ENCODE measurements at regions not wholly inside any gene's neighbourhood (a gene's known extent, or its start where the extent isn't known, plus 50 kb on each side); places are given as distances from the start of the nearest gene placed in this dataset.

- TF ChIP-seq HMGXB4 (CRISPR knock-in tag; IDR thresholded peaks at IDR 0.05) = no peak
- no peak for TF ChIP-seq ZNF532 (CRISPR knock-in tag; IDR thresholded peaks at IDR 0.05; ENCODE audit: borderline replicate concordance)
Observed at GRCh38 chr5:112546946-112547592, 128.0 kb upstream of the EPB41L4A start (continued).

GRCh38 chr5:112548246-112548881 is 129.3 kb upstream of the EPB41L4A start:
- peaks cover 8% of the 10 kb centered on the region for H3K9me3 Mint-ChIP-seq
- POLR2A ChIA-PET = no interaction called here
- no peak overlapping the region for H3K4me3 Mint-ChIP-seq
- no peaks in the 10 kb centered on the region for H3K36me3 Mint-ChIP-seq
- H3K27me3 Mint-ChIP-seq (ENCODE audit: low read depth) = no peaks in the 10 kb centered on the region
- 0 out of 2 replicates have a peak, but pooled peaks cover 3% of the 10 kb centered on the region for H3K4me1 Mint-ChIP-seq
- CTCF ChIA-PET = interaction anchor here (0.9 to 1.5 kb wide), 2 partner anchors 56 to 128 kb away, joined by 3 read pairs; no protein-coding TSS in a partner anchor
- no peak overlapping the region; the same call in 1 of the 2 replicates for H3K27ac Mint-ChIP-seq
- ATAC-seq = no peak
- TF ChIP-seq ERG (CRISPR knock-in tag; IDR thresholded peaks at IDR 0.05) (no peak), SOX15 (CRISPR knock-in tag; IDR thresholded peaks at IDR 0.05) (no peak), ZNF263 (CRISPR knock-in tag; IDR thresholded peaks at IDR 0.05; ENCODE audit: low read depth) (no peak), CTCF (IDR thresholded peaks at IDR 0.05) (no peak), FOXP1 (CRISPR knock-in tag; IDR thresholded peaks at IDR 0.05; ENCODE audit: borderline replicate concordance) (no peak), ARID4B (CRISPR knock-in tag; IDR thresholded peaks at IDR 0.05; ENCODE audit: borderline replicate concordance) (no peak), ZNF416 (CRISPR knock-in tag; IDR thresholded peaks at IDR 0.05) (no peak), MAX (CRISPR knock-in tag; IDR thresholded peaks at IDR 0.05) (no peak), ZNF281 (CRISPR knock-in tag; IDR thresholded peaks at IDR 0.05) (no peak)
- DNase-seq (ENCODE audit: low spot score) = no peak

All from WTC11 (cell line).